OCI-LY1 (cell line): ENCODE measurements at regions not wholly inside any gene's neighbourhood (a gene's known extent, or its start where the extent isn't known, plus 50 kb on each side); places are given as distances from the start of the nearest gene placed in this dataset.
"Not testable (repeated sequence)": the region's sequence is repeated elsewhere in the genome, so short reads cannot be mapped to it uniquely, and the experiment has no call there.

Experiments
- H2AFZ ChIP-seq: fragments of 200-600 bp; sonication (generic), shearing (Covaris generic); 2 replicates; pipeline ENCODE4 v1.6.0; 2014; ENCODE audit warnings: antibody characterized with exemption, mild to moderate bottlenecking, low read length
- H3F3A ChIP-seq: fragments of 200-600 bp; sonication (generic), shearing (Covaris generic); 2 replicates; pipeline ENCODE4 v1.6.0; 2014; ENCODE audit warnings: mild to moderate bottlenecking, antibody characterized with exemption, low read length, moderate library complexity; ENCODE audit not compliant: insufficient read depth
- H3K27ac ChIP-seq: fragments of 200-600 bp; sonication (generic); 2 replicates; pipeline ENCODE4 v1.5.1; 2014; ENCODE audit warnings: low read length, mixed run types, mild to moderate bottlenecking, low read depth; ENCODE audit not compliant: poor library complexity, severe bottlenecking
- H3K27me3 ChIP-seq: fragments of 200-600 bp; sonication (generic); 2 replicates; pipeline ENCODE4 v1.6.0; 2014; ENCODE audit warnings: antibody characterized with exemption, mild to moderate bottlenecking, low read length, moderate library complexity; ENCODE audit not compliant: insufficient read depth
- H3K36me3 ChIP-seq: fragments of 200-600 bp; sonication (generic); 2 replicates; pipeline ENCODE4 v1.6.1; 2014; ENCODE audit warnings: mild to moderate bottlenecking, antibody characterized with exemption, low read length, moderate library complexity, mixed read lengths; ENCODE audit not compliant: insufficient read depth
- H3K4me1 ChIP-seq: fragments of 200-600 bp; sonication (generic); 2 replicates; pipeline ENCODE4 v1.5.1; 2014; ENCODE audit warnings: mild to moderate bottlenecking, low read length, moderate library complexity; ENCODE audit not compliant: insufficient read depth, severe bottlenecking
- H3K4me2 ChIP-seq: fragments of 200-600 bp; sonication (generic), shearing (Covaris generic); 2 replicates; pipeline ENCODE4 v1.6.1; 2014; ENCODE audit warnings: low read length
- H3K4me3 ChIP-seq: fragments of 200-600 bp; sonication (generic); 2 replicates; pipeline ENCODE4 v1.5.1; 2014; ENCODE audit warnings: low read length, low read depth, mild to moderate bottlenecking, mixed read lengths; ENCODE audit not compliant: poor library complexity, severe bottlenecking
- H3K79me2 ChIP-seq: fragments of 200-600 bp; shearing (Covaris generic); 2 replicates; pipeline ENCODE4 v1.6.1; 2016; ENCODE audit warnings: mixed run types, low read length, mixed read lengths; ENCODE audit not compliant: insufficient read depth
- H3K9ac ChIP-seq: fragments of 200-600 bp; sonication (generic), shearing (Covaris generic); 2 replicates; pipeline ENCODE4 v1.6.1; 2014; ENCODE audit warnings: mild to moderate bottlenecking, low read length, mixed read lengths
- H3K9me2 ChIP-seq: fragments of 200-600 bp; sonication (generic), shearing (Covaris generic); 2 replicates; pipeline ENCODE4 v1.6.1; 2014; ENCODE audit warnings: low read depth, mild to moderate bottlenecking, low read length, mixed read lengths
- H3K9me3 ChIP-seq: fragments of 200-600 bp; shearing (Covaris generic); 2 replicates; pipeline ENCODE4 v1.6.1; 2014; ENCODE audit warnings: low read length, mixed read lengths
- H4K20me1 ChIP-seq: fragments of 200-600 bp; sonication (generic), shearing (Covaris generic); 2 replicates; pipeline ENCODE4 v1.6.0; 2016; ENCODE audit warnings: mild to moderate bottlenecking, low read length; ENCODE audit not compliant: insufficient read depth
- CTCF ChIP-seq: fragments of 200-600 bp; sonication (generic), shearing (Covaris generic); IDR thresholded peaks from 2 replicates; pipeline ENCODE4 v1.5.1; 2017; ENCODE audit warnings: mild to moderate bottlenecking, antibody characterized with exemption, low read length, moderate library complexity, mixed read lengths
- EZH2 ChIP-seq: fragments of 200-600 bp; sonication (generic), shearing (Covaris generic); IDR thresholded peaks from 2 replicates; pipeline ENCODE4 v1.8.0; 2017; ENCODE audit warnings: borderline replicate concordance, mixed run types, mild to moderate bottlenecking, antibody characterized with exemption, low read length, moderate library complexity, mixed read lengths

- Histone ChIP-seq H3K9me2 (no peaks in the 10 kb centered on the region), H3K9ac (no peak overlapping the region), H4K20me1 (no peaks in the 10 kb centered on the region), H3K4me2 (no peak overlapping the region), H3K27ac (no peak overlapping the region), H3K9me3 (no peaks in the 10 kb centered on the region), H2AFZ (no peak overlapping the region), H3K79me2 (no peaks in the 10 kb centered on the region), H3K4me1 (no peaks in the 10 kb centered on the region), H3K36me3 (no peaks in the 10 kb centered on the region), H3K27me3 (no peaks in the 10 kb centered on the region), H3F3A (no peaks in the 10 kb centered on the region), H3K4me3 (no peak overlapping the region)
- TF ChIP-seq CTCF (no peak), EZH2 (no peak)
Observed at GRCh38 chr1:111054656-111055055, 85.2 kb downstream of the DRAM2 start.

GRCh38 chr1:111052246-111052645, 87.6 kb downstream of the DRAM2 start:
- Histone ChIP-seq H2AFZ (no peak overlapping the region), H3K27ac (no peak overlapping the region)
- TF ChIP-seq EZH2 (no peak), CTCF (no peak)

GRCh38 chr1:111048253-111048652, 84.5 kb upstream of the LRIF1 start:
- not testable (repeated sequence) for H4K20me1 ChIP-seq, H3K79me2 ChIP-seq

More at GRCh38 chr1:111052246-111052645, 87.6 kb downstream of the DRAM2 start:
- H3K9me3 ChIP-seq: no peaks in the 10 kb centered on the region; the same call in 1 of the 2 replicates
- no peaks in the 10 kb centered on the region for H4K20me1 ChIP-seq
- no peak overlapping the region for H3K4me2 ChIP-seq
- no peak overlapping the region for H3K4me3 ChIP-seq
- no peaks in the 10 kb centered on the region for H3F3A ChIP-seq
- no peaks in the 10 kb centered on the region for H3K79me2 ChIP-seq
- no peak overlapping the region for H3K9ac ChIP-seq
- no peaks in the 10 kb centered on the region for H3K9me2 ChIP-seq
- no peaks in the 10 kb centered on the region for H3K36me3 ChIP-seq
- no peaks in the 10 kb centered on the region for H3K27me3 ChIP-seq
- H3K4me1 ChIP-seq: no peaks in the 10 kb centered on the region

GRCh38 chr1:111045033-111045722, 81.5 kb upstream of the LRIF1 start:
- no peak for TF ChIP-seq EZH2
- TF ChIP-seq CTCF: no peak
- Histone ChIP-seq H3K9me2 (no peaks in the 10 kb centered on the region), H3K79me2 (no peaks in the 10 kb centered on the region), H3F3A (no peaks in the 10 kb centered on the region), H3K27me3 (no peaks in the 10 kb centered on the region), H3K27ac (no peak overlapping the region), H3K9ac (no peak overlapping the region), H3K4me1 (peaks cover 4% of the 10 kb centered on the region), H2AFZ (no peak overlapping the region), H3K9me3 (no peaks in the 10 kb centered on the region; the same call in 1 of the 2 replicates), H3K4me2 (no peak overlapping the region), H3K36me3 (no peaks in the 10 kb centered on the region), H4K20me1 (no peaks in the 10 kb centered on the region), H3K4me3 (no peak overlapping the region)

More at GRCh38 chr1:111048253-111048652, 84.5 kb upstream of the LRIF1 start:
- H3K9me2 ChIP-seq, H3K4me1 ChIP-seq, H3F3A ChIP-seq, H3K36me3 ChIP-seq, H3K9ac ChIP-seq, H3K27me3 ChIP-seq, H3K4me2 ChIP-seq, H3K4me3 ChIP-seq, H2AFZ ChIP-seq, H3K27ac ChIP-seq, H3K9me3 ChIP-seq: not testable (repeated sequence)
